Psoas muscle (tissue), 7 donors: ENCODE measurements at regions not wholly inside any gene's neighbourhood (a gene's known extent, or its start where the extent isn't known, plus 50 kb on each side); places are given as distances from the start of the nearest gene placed in this dataset.

Source experiments
- ATAC-seq, 4 donors: fragments of 200-7000 bp; cut with Tn5 transposase; one replicate each; pipeline ENCODE4 v1.9.1; 2020; ENCODE audit warnings: moderate library complexity in 3 of 4, mild to moderate bottlenecking in 2 of 4
- DNase-seq, 2 donors: peaks; one replicate each; pipeline ENCODE4 v3.0.0-alpha.2; 2020
- H3K27ac ChIP-seq: fragments of 200-600 bp; one replicate; pipeline ENCODE4 v1.8.0; 2022
- H3K27me3 ChIP-seq, 3 donors: fragments of 200-600 bp in 1 of 3; one replicate each; pipeline versions ENCODE4 v1.6.1 to v1.8.0; 2013 to 2022; ENCODE audit warnings: low read length in 2 of 3, mild to moderate bottlenecking in 2 of 3, moderate library complexity in 1 of 3; ENCODE audit not compliant: insufficient read depth in 3 of 3
- H3K36me3 ChIP-seq, 2 donors: fragments of 200-600 bp in 1 of 2; one replicate each; pipeline versions ENCODE4 v1.6.1 to v1.8.0; 2013 to 2022; ENCODE audit warnings: low read depth in 1 of 2, mild to moderate bottlenecking in 1 of 2, moderate library complexity in 1 of 2; ENCODE audit not compliant: insufficient read depth in 1 of 2
- H3K4me1 ChIP-seq: fragments of 200-600 bp; one replicate; pipeline ENCODE4 v1.8.0; 2022
- H3K4me3 ChIP-seq: fragments of 200-600 bp; one replicate; pipeline ENCODE4 v1.8.0; 2022; ENCODE audit warnings: mild to moderate bottlenecking
- H3K9me3 ChIP-seq: fragments of 200-600 bp; one replicate; pipeline ENCODE4 v1.8.0; 2022
- CTCF ChIP-seq: fragments of 200-600 bp; IDR thresholded peaks from one replicate; pipeline ENCODE4 v1.8.0; 2022; ENCODE audit warnings: antibody characterized with exemption
- WGBS, 3 donors: extraction: QIAGEN DNeasy Blood & Tissue Kit; methylation state at CpG; one replicate each; pipeline versions ENCODE4 v1.1.6 to v1.1.7; 2013; 5-methylcytosine and 5-hydroxymethylcytosine counted together
- intact Hi-C, 2 donors: fragments of 100-400 bp; cut with DNase I; formaldehyde crosslinking; loops; one replicate each; pipeline versions ENCODE4 v1.11.0 to v1.14.2; 2022
- donor health status: healthy with polysubstance abuse.
- donor health status: DM: no; HTN: no; CAD: no; lungs with moderate emphysema.
- donor health status: Bipolar disorder and iron deficiency.
- donor health status: healthy.
- donor health status: DM: yes; HTN: yes; CAD: no.
- donor health status: DM: no; HTN: no; CAD: no.
- donor health status: DM: yes; HTN: yes; CAD: no.

GRCh38 chr18:5627776-5628511 is 84.1 kb upstream of the EPB41L3 start:
- Histone ChIP-seq H3K36me3 (no peaks in the 10 kb centered on the region), H3K4me3 (peak overlapping the region; percentile 76), H3K9me3 (no peaks in the 10 kb centered on the region), H3K27me3 (peaks cover 0 to 12% (median 4%) of the 10 kb centered on the region in 3 donors), H3K27ac (no peak overlapping the region), H3K4me1 (no peaks in the 10 kb centered on the region)
- ATAC-seq (no peak), DNase-seq (no peak)
- intact Hi-C loops, result no loop called here
- 17 to 20% (median 17%) methylated on average over 29 of the region's 29 CpGs for WGBS, 3 donors
- no peak for TF ChIP-seq CTCF

- 90 to 93% (median 92%) methylated on average over 2 of the region's 2 CpGs for WGBS, 3 donors
- DNase-seq, result no peak
- Histone ChIP-seq H3K9me3 (no peaks in the 10 kb centered on the region), H3K4me3 (no peak overlapping the region), H3K36me3 (no peaks in the 10 kb centered on the region), H3K27ac (no peak overlapping the region), H3K4me1 (no peaks in the 10 kb centered on the region), H3K27me3 (peaks cover 0 to 12% (median 4%) of the 10 kb centered on the region in 3 donors)
- no peak for ATAC-seq
- intact Hi-C loops, result no loop called here
- no peak for TF ChIP-seq CTCF
Observed at GRCh38 chr18:5626130-5626880, 82.5 kb upstream of the EPB41L3 start.

GRCh38 chr18:5625076-5625475 is 81.3 kb upstream of the EPB41L3 start:
- intact Hi-C loops, result no loop called here

GRCh38 chr18:5622905-5623304 is 79.1 kb upstream of the EPB41L3 start:
- Histone ChIP-seq H3K4me3 (no peak overlapping the region), H3K27ac (no peak overlapping the region), H3K9me3 (no peaks in the 10 kb centered on the region), H3K27me3 (peaks cover 0 to 12% (median 3%) of the 10 kb centered on the region in 3 donors), H3K36me3 (no peaks in the 10 kb centered on the region), H3K4me1 (no peaks in the 10 kb centered on the region)
- ATAC-seq (no peak), DNase-seq (no peak)
- intact Hi-C loops, result no loop called here
- TF ChIP-seq CTCF, result no peak
- WGBS, 3 donors, result 77 to 82% (median 82%) methylated on average over 4 of the region's 4 CpGs

More at GRCh38 chr18:5625076-5625475, 81.3 kb upstream of the EPB41L3 start:
- H3K9me3 ChIP-seq, result no peaks in the 10 kb centered on the region
- H3K27ac ChIP-seq, result no peak overlapping the region
- ATAC-seq, result no peak
- H3K4me3 ChIP-seq, result no peak overlapping the region
- H3K4me1 ChIP-seq, result no peaks in the 10 kb centered on the region
- H3K36me3 ChIP-seq, result no peaks in the 10 kb centered on the region
- TF ChIP-seq CTCF, result no peak
- WGBS, 3 donors, result 33 to 53% (median 46%) methylated on average over 4 of the region's 4 CpGs
- H3K27me3 ChIP-seq, result peaks cover 0 to 12% (median 4%) of the 10 kb centered on the region in 3 donors
- no peak for DNase-seq
